Activated CD8-positive, alpha-beta memory T cell treated with anti-CD3 and anti-CD28 coated beads for 1 hour (primary cell): ENCODE measurements at regions not wholly inside any gene's neighbourhood (a gene's known extent, or its start where the extent isn't known, plus 50 kb on each side); places are given as distances from the start of the nearest gene placed in this dataset.
"Not testable (repeated sequence)": the region's sequence is repeated elsewhere in the genome, so short reads cannot be mapped to it uniquely, and the experiment has no call there.

Experiments
- DNase-seq, 2 donors: peaks; one replicate each; pipeline ENCODE4 v3.0.0-alpha.2; 2020; ENCODE audit warnings: low read depth in 1 of 2; ENCODE audit errors: extremely low read depth in 1 of 2

GRCh38 chr2:193476171-193476800, 1281.6 kb upstream of the TMEFF2 start:
- DNase-seq, result no peak

- no peak for DNase-seq
Measured at GRCh38 chr2:193475038-193475437, 1280.3 kb upstream of the TMEFF2 start.

GRCh38 chr2:193469251-193469650, 1274.5 kb upstream of the TMEFF2 start:
- no peak for DNase-seq

GRCh38 chr2:193467276-193467987, 1272.7 kb upstream of the TMEFF2 start:
- no peak for DNase-seq

- DNase-seq, result no peak
Measured at GRCh38 chr2:193463011-193463410, 1268.3 kb upstream of the TMEFF2 start.

- no peak for DNase-seq
Measured at GRCh38 chr2:193462411-193462810, 1267.7 kb upstream of the TMEFF2 start.

- DNase-seq, result no peak
Measured at GRCh38 chr2:193461431-193461934, 1266.8 kb upstream of the TMEFF2 start.

GRCh38 chr2:193446967-193447366, 1252.2 kb upstream of the TMEFF2 start:
- no peak for DNase-seq

GRCh38 chr2:193442293-193442692, 1247.6 kb upstream of the TMEFF2 start:
- DNase-seq, result no peak

- DNase-seq, result no peak
Measured at GRCh38 chr2:193428336-193428818, 1233.6 kb upstream of the TMEFF2 start.

GRCh38 chr2:193412368-193412767, 1217.6 kb upstream of the TMEFF2 start:
- DNase-seq, result not testable (repeated sequence)

- DNase-seq, result no peak
Measured at GRCh38 chr2:193409951-193410350, 1215.2 kb upstream of the TMEFF2 start.

GRCh38 chr2:193382583-193382982, 1187.8 kb upstream of the TMEFF2 start:
- no peak for DNase-seq

- DNase-seq, result no peak
Measured at GRCh38 chr2:193377789-193378188, 1183.1 kb upstream of the TMEFF2 start.

GRCh38 chr2:193373120-193373519, 1178.4 kb upstream of the TMEFF2 start:
- no peak for DNase-seq

- no peak for DNase-seq
Measured at GRCh38 chr2:193371200-193371599, 1176.5 kb upstream of the TMEFF2 start.

- no peak for DNase-seq
Measured at GRCh38 chr2:193368615-193369014, 1173.9 kb upstream of the TMEFF2 start.

GRCh38 chr2:193357508-193357907, 1162.8 kb upstream of the TMEFF2 start:
- no peak for DNase-seq

GRCh38 chr2:193352665-193353242, 1158.0 kb upstream of the TMEFF2 start:
- not testable (repeated sequence) for DNase-seq

- DNase-seq, result no peak
Measured at GRCh38 chr2:193350509-193350908, 1155.8 kb upstream of the TMEFF2 start.

GRCh38 chr2:193349642-193350041, 1154.9 kb upstream of the TMEFF2 start:
- DNase-seq, result no peak

- DNase-seq, result no peak
Measured at GRCh38 chr2:193348055-193348454, 1153.3 kb upstream of the TMEFF2 start.
